Breast epithelium (tissue), 4 donors: ENCODE measurements at regions not wholly inside any gene's neighbourhood (a gene's known extent, or its start where the extent isn't known, plus 50 kb on each side); places are given as distances from the start of the nearest gene placed in this dataset.

Experiments
- DNase-seq, 2 donors: peaks; one replicate each; pipeline ENCODE4 v3.0.0-alpha.2; 2019; ENCODE audit warnings: low spot score in 2 of 2
- H3K27ac ChIP-seq, 2 donors: fragments of 200-600 bp; sonication (generic) in 1 of 2; one replicate each; pipeline ENCODE4 v1.5.1; 2016 to 2019; ENCODE audit warnings: mild to moderate bottlenecking in 1 of 2
- H3K27me3 ChIP-seq, 2 donors: fragments of 200-600 bp; sonication (generic) in 1 of 2; one replicate each; pipeline versions ENCODE4 v1.5.1 to v1.6.0; 2017 to 2019; ENCODE audit warnings: control low read depth in 1 of 2, mild to moderate bottlenecking in 1 of 2
- H3K36me3 ChIP-seq: fragments of 200-600 bp; one replicate; pipeline ENCODE4 v1.5.1; 2019
- H3K4me1 ChIP-seq, 2 donors: fragments of 200-600 bp; sonication (generic); one replicate each; pipeline ENCODE4 v1.5.1; 2016 to 2019; ENCODE audit warnings: control low read depth in 1 of 2
- H3K4me3 ChIP-seq, 3 donors: fragments of 200-600 bp; sonication (generic); 1 replicate in 2 of 3; 2 replicates in 1 of 3; pipeline ENCODE4 v1.5.1; 2016 to 2019; ENCODE audit warnings: mild to moderate bottlenecking in 3 of 3, moderate library complexity in 2 of 3
- H3K9me3 ChIP-seq, 2 donors: fragments of 200-600 bp; sonication (generic) in 1 of 2; one replicate each; pipeline ENCODE4 v1.5.1; 2016 to 2019; ENCODE audit warnings: control low read depth in 1 of 2
- CTCF ChIP-seq, 3 donors: fragments of 450-650 bp; IDR thresholded peaks; one replicate each; pipeline ENCODE4 v1.5.1; 2016 to 2017; ENCODE audit warnings: antibody characterized with exemption in 3 of 3, mild to moderate bottlenecking in 3 of 3, moderate library complexity in 3 of 3
- POLR2A ChIP-seq: fragments of 450-650 bp; IDR thresholded peaks from one replicate; pipeline ENCODE4 v1.6.1; 2016; ENCODE audit warnings: antibody characterized with exemption, mild to moderate bottlenecking, moderate library complexity
- POLR2AphosphoS5 ChIP-seq, 3 donors: sonication (generic); formaldehyde crosslinking; IDR thresholded peaks; one replicate each; pipeline ENCODE4 v1.6.1; 2017; ENCODE audit warnings: antibody characterized with exemption in 3 of 3
- intact Hi-C: fragments of 100-400 bp; cut with DNase I; formaldehyde crosslinking; loops from one replicate; pipeline ENCODE4 v1.15.1; 2023; ENCODE audit warnings: low total_unique reads

- intact Hi-C loops = no loop called here
- Histone ChIP-seq H3K9me3 (peaks cover 0 to 15% of the 10 kb centered on the region in 2 donors), H3K4me3 (no peak overlapping the region), H3K27ac (no peak overlapping the region), H3K27me3 (no peaks in the 10 kb centered on the region), H3K4me1 (no peaks in the 10 kb centered on the region), H3K36me3 (no peaks in the 10 kb centered on the region)
- no peak for TF ChIP-seq CTCF (IDR thresholded peaks at IDR 0.05)
- TF ChIP-seq POLR2AphosphoS5 (IDR thresholded peaks at IDR 0.05) = no peak
- no peak for TF ChIP-seq POLR2A
- no peak for DNase-seq
These were observed 796.2 kb downstream of the TLE1 start for GRCh38 chr9:80893190-80893589.

- Histone ChIP-seq H3K4me3 (no peak overlapping the region), H3K4me1 (no peaks in the 10 kb centered on the region), H3K27me3 (no peaks in the 10 kb centered on the region), H3K9me3 (peaks cover 0 to 15% of the 10 kb centered on the region in 2 donors), H3K36me3 (no peaks in the 10 kb centered on the region), H3K27ac (no peak overlapping the region)
- intact Hi-C loops = no loop called here
- TF ChIP-seq CTCF (IDR thresholded peaks at IDR 0.05) = no peak
- no peak for TF ChIP-seq POLR2AphosphoS5 (IDR thresholded peaks at IDR 0.05)
- TF ChIP-seq POLR2A = no peak
- no peak for DNase-seq
These were observed 796.6 kb downstream of the TLE1 start for GRCh38 chr9:80892703-80893102.

- Histone ChIP-seq H3K9me3 (peaks cover 0 to 11% of the 10 kb centered on the region in 2 donors), H3K27me3 (no peaks in the 10 kb centered on the region), H3K36me3 (no peaks in the 10 kb centered on the region), H3K4me3 (no peak overlapping the region), H3K27ac (no peak overlapping the region), H3K4me1 (no peaks in the 10 kb centered on the region)
- intact Hi-C loops = no loop called here
- DNase-seq = no peak
- TF ChIP-seq POLR2AphosphoS5 (IDR thresholded peaks at IDR 0.05) (no peak), POLR2A (no peak), CTCF (IDR thresholded peaks at IDR 0.05) (no peak)
These were observed 799.2 kb downstream of the TLE1 start for GRCh38 chr9:80890124-80890523.

- no peaks in the 10 kb centered on the region for H3K4me1 ChIP-seq
- H3K36me3 ChIP-seq = no peaks in the 10 kb centered on the region
- intact Hi-C loops = no loop called here
- TF ChIP-seq POLR2A (no peak), POLR2AphosphoS5 (IDR thresholded peaks at IDR 0.05) (no peak), CTCF (IDR thresholded peaks at IDR 0.05) (no peak)
- H3K27me3 ChIP-seq = no peaks in the 10 kb centered on the region
- H3K9me3 ChIP-seq = no peaks in the 10 kb centered on the region
- DNase-seq = no peak
- H3K27ac ChIP-seq = no peak overlapping the region
- H3K4me3 ChIP-seq = no peak overlapping the region
These were observed 803.5 kb downstream of the TLE1 start for GRCh38 chr9:80885894-80886293.

GRCh38 chr9:80883826-80884579, 805.3 kb downstream of the TLE1 start:
- Histone ChIP-seq H3K36me3 (no peaks in the 10 kb centered on the region), H3K4me3 (no peak overlapping the region), H3K9me3 (no peaks in the 10 kb centered on the region), H3K27ac (no peak overlapping the region), H3K27me3 (no peaks in the 10 kb centered on the region), H3K4me1 (no peaks in the 10 kb centered on the region)
- intact Hi-C loops = no loop called here
- TF ChIP-seq POLR2A = no peak
- no peak for TF ChIP-seq CTCF (IDR thresholded peaks at IDR 0.05)
- TF ChIP-seq POLR2AphosphoS5 (IDR thresholded peaks at IDR 0.05) = no peak
- DNase-seq = no peak
